ENCODE measurements at regions not wholly inside any gene's neighbourhood (a gene's known extent, or its start where the extent isn't known, plus 50 kb on each side); places are given as distances from the start of the nearest gene placed in this dataset.

- peaks cover 10% of the 10 kb centered on the region for H3K4me1 Mint-ChIP-seq (ENCODE audit: low read depth)
- no peaks in the 10 kb centered on the region for H3K27me3 Mint-ChIP-seq
- no peak for DNase-seq (ENCODE audit: low spot score, unreplicated experiment)
- peaks cover 3% of the 10 kb centered on the region for H3K9me3 Mint-ChIP-seq (ENCODE audit: low read depth)
- H3K27ac Mint-ChIP-seq = no peak overlapping the region
- no peak overlapping the region for H3K4me3 Mint-ChIP-seq (ENCODE audit: low read depth)
- H3K36me3 Mint-ChIP-seq (ENCODE audit: insufficient read depth) = peaks cover 1% of the 10 kb centered on the region
- no peak for TF ChIP-seq CTCF (IDR thresholded peaks at IDR 0.05; ENCODE audit: unreplicated experiment)
These were observed 221.2 kb downstream of the SQOR start for GRCh38 chr15:45855907-45856579.

- Mint-ChIP-seq H3K36me3 (ENCODE audit: insufficient read depth) (no peaks in the 10 kb centered on the region), H3K4me3 (ENCODE audit: low read depth) (no peak overlapping the region), H3K27me3 (no peaks in the 10 kb centered on the region), H3K9me3 (ENCODE audit: low read depth) (peaks cover 3% of the 10 kb centered on the region), H3K4me1 (ENCODE audit: low read depth) (peaks cover 10% of the 10 kb centered on the region), H3K27ac (no peak overlapping the region)
- no peak for TF ChIP-seq CTCF (IDR thresholded peaks at IDR 0.05; ENCODE audit: unreplicated experiment)
- DNase-seq (ENCODE audit: low spot score, unreplicated experiment) = no peak
These were observed 222.5 kb downstream of the SQOR start for GRCh38 chr15:45857291-45857690.

GRCh38 chr15:45858491-45858890, 223.7 kb downstream of the SQOR start:
- H3K36me3 Mint-ChIP-seq (ENCODE audit: insufficient read depth) = no peaks in the 10 kb centered on the region
- TF ChIP-seq CTCF (IDR thresholded peaks at IDR 0.05; ENCODE audit: unreplicated experiment) = no peak
- no peak for DNase-seq (ENCODE audit: low spot score, unreplicated experiment)
- peaks cover 2% of the 10 kb centered on the region for H3K9me3 Mint-ChIP-seq (ENCODE audit: low read depth)
- H3K4me3 Mint-ChIP-seq (ENCODE audit: low read depth) = no peak overlapping the region
- peaks cover 12% of the 10 kb centered on the region for H3K4me1 Mint-ChIP-seq (ENCODE audit: low read depth)
- no peak overlapping the region for H3K27ac Mint-ChIP-seq
- no peaks in the 10 kb centered on the region for H3K27me3 Mint-ChIP-seq

GRCh38 chr15:45862034-45862433, 227.2 kb downstream of the SQOR start:
- Mint-ChIP-seq H3K9me3 (ENCODE audit: low read depth) (peaks cover 3% of the 10 kb centered on the region), H3K27me3 (no peaks in the 10 kb centered on the region), H3K4me1 (ENCODE audit: low read depth) (peaks cover 12% of the 10 kb centered on the region), H3K36me3 (ENCODE audit: insufficient read depth) (peaks cover 3% of the 10 kb centered on the region), H3K27ac (no peak overlapping the region), H3K4me3 (ENCODE audit: low read depth) (no peak overlapping the region)
- DNase-seq (ENCODE audit: low spot score, unreplicated experiment) = no peak
- no peak for TF ChIP-seq CTCF (IDR thresholded peaks at IDR 0.05; ENCODE audit: unreplicated experiment)

GRCh38 chr15:45863881-45864580, 229.2 kb downstream of the SQOR start:
- Mint-ChIP-seq H3K36me3 (ENCODE audit: insufficient read depth) (peaks cover 3% of the 10 kb centered on the region), H3K27me3 (no peaks in the 10 kb centered on the region), H3K27ac (peak overlapping the region; percentile 16), H3K9me3 (ENCODE audit: low read depth) (peaks cover 3% of the 10 kb centered on the region), H3K4me3 (ENCODE audit: low read depth) (no peak overlapping the region), H3K4me1 (ENCODE audit: low read depth) (peaks cover 12% of the 10 kb centered on the region)
- TF ChIP-seq CTCF (IDR thresholded peaks at IDR 0.05; ENCODE audit: unreplicated experiment) = no peak
- DNase-seq (ENCODE audit: low spot score, unreplicated experiment) = no peak

Measured in progenitor cell of endocrine pancreas (in vitro differentiated cells).